Sigmoid colon (tissue), 6 donors: ENCODE measurements at regions not wholly inside any gene's neighbourhood (a gene's known extent, or its start where the extent isn't known, plus 50 kb on each side); places are given as distances from the start of the nearest gene placed in this dataset.

Experiments used
- DNase-seq: peaks from one replicate; pipeline ENCODE4 v3.0.0-alpha.2; 2019
- H3K27ac ChIP-seq, 4 donors: fragments of 200-600 bp; sonication (generic); one replicate each; pipeline ENCODE4 v1.5.1; 2016 to 2019; ENCODE audit warnings: mild to moderate bottlenecking in 1 of 4
- H3K27me3 ChIP-seq, 3 donors: fragments of 200-600 bp; sonication (generic); one replicate each; pipeline ENCODE4 v1.5.1; 2019; ENCODE audit warnings: mild to moderate bottlenecking in 1 of 3
- H3K36me3 ChIP-seq, 4 donors: fragments of 200-600 bp; sonication (generic); one replicate each; pipeline ENCODE4 v1.5.1; 2016 to 2019
- H3K4me1 ChIP-seq, 4 donors: fragments of 200-600 bp; sonication (generic); one replicate each; pipeline ENCODE4 v1.5.1; 2017 to 2019
- H3K4me3 ChIP-seq, 4 donors: fragments of 200-600 bp; sonication (generic); one replicate each; pipeline ENCODE4 v1.5.1; 2017 to 2019; ENCODE audit warnings: mild to moderate bottlenecking in 2 of 4, moderate library complexity in 1 of 4
- H3K9me3 ChIP-seq, 4 donors: fragments of 200-600 bp in 3 of 4; sonication (generic) in 3 of 4; one replicate each; pipeline versions ENCODE4 v1.5.1 to v1.6.1; 2013 to 2019
- EP300 ChIP-seq, 4 donors: sonication (generic); formaldehyde crosslinking; IDR thresholded peaks; one replicate each; pipeline ENCODE4 v1.6.1; 2017; ENCODE audit warnings: antibody characterized with exemption in 4 of 4
- POLR2A ChIP-seq, 2 donors: fragments of 450-650 bp; IDR thresholded peaks; one replicate each; pipeline ENCODE4 v1.6.1; 2016; ENCODE audit warnings: antibody characterized with exemption in 2 of 2, mild to moderate bottlenecking in 2 of 2, moderate library complexity in 2 of 2
- POLR2AphosphoS5 ChIP-seq, 4 donors: sonication (generic); formaldehyde crosslinking; IDR thresholded peaks; one replicate each; pipeline ENCODE4 v1.6.1; 2017; ENCODE audit warnings: antibody characterized with exemption in 4 of 4
- WGBS, 2 donors: extraction: QIAGEN DNeasy Blood & Tissue Kit; methylation state at CpG; one replicate each; pipeline ENCODE4 v1.1.7; 2013; 5-methylcytosine and 5-hydroxymethylcytosine counted together
- intact Hi-C: fragments of 100-400 bp; cut with DNase I; formaldehyde crosslinking; loops from one replicate; pipeline ENCODE4 v1.15.1; 2023
- TF ChIP-seq, protein P1 (sequence below), 4 experiments: fragments of 450-650 bp in 3 of 4; fragments of 200-600 bp in 1 of 4; IDR thresholded peaks; one replicate each; pipeline ENCODE4 v1.5.1; 2016 to 2019; ENCODE audit warnings: antibody characterized with exemption in 4 of 4, mild to moderate bottlenecking in 3 of 4, moderate library complexity in 2 of 4
- donor health status: healthy with polysubstance abuse.
- donor health status: healthy.

DNA sequence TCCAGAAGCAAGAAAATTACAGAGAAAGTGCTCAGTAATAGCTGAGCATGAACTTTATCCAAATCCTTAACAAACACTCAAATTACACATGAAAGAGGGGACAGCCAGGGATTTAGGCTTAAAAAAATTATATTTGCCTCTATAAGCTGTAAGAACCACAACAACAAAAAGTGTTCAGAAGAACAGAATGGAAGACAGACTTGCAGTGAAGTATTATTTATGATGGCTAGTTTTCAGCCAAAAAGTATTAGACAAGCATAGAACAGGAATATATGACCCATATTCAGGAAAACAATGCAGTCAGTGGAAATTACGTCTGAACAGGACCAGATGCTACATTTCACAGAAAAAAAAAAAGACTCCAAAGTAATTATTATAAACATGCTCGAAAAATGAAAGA, 1246.3 kb downstream of the NCAM2 start:
- Histone ChIP-seq H3K4me1 (no peaks in the 10 kb centered on the region), H3K9me3 (no peaks in the 10 kb centered on the region), H3K36me3 (no peaks in the 10 kb centered on the region), H3K27ac (no peak overlapping the region), H3K27me3 (no peaks in the 10 kb centered on the region), H3K4me3 (no peak overlapping the region)
- intact Hi-C loops = no loop called here
- WGBS, 2 donors = 63 to 80% methylated on average over 2 of the region's 2 CpGs
- TF ChIP-seq, protein P1, sequence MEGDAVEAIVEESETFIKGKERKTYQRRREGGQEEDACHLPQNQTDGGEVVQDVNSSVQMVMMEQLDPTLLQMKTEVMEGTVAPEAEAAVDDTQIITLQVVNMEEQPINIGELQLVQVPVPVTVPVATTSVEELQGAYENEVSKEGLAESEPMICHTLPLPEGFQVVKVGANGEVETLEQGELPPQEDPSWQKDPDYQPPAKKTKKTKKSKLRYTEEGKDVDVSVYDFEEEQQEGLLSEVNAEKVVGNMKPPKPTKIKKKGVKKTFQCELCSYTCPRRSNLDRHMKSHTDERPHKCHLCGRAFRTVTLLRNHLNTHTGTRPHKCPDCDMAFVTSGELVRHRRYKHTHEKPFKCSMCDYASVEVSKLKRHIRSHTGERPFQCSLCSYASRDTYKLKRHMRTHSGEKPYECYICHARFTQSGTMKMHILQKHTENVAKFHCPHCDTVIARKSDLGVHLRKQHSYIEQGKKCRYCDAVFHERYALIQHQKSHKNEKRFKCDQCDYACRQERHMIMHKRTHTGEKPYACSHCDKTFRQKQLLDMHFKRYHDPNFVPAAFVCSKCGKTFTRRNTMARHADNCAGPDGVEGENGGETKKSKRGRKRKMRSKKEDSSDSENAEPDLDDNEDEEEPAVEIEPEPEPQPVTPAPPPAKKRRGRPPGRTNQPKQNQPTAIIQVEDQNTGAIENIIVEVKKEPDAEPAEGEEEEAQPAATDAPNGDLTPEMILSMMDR (IDR thresholded peaks at IDR 0.05) = no peak
- TF ChIP-seq POLR2AphosphoS5 (IDR thresholded peaks at IDR 0.05) (no peak), EP300 (IDR thresholded peaks at IDR 0.05) (no peak), POLR2A (IDR thresholded peaks at IDR 0.05) (no peak)
- no peak for DNase-seq

DNA sequence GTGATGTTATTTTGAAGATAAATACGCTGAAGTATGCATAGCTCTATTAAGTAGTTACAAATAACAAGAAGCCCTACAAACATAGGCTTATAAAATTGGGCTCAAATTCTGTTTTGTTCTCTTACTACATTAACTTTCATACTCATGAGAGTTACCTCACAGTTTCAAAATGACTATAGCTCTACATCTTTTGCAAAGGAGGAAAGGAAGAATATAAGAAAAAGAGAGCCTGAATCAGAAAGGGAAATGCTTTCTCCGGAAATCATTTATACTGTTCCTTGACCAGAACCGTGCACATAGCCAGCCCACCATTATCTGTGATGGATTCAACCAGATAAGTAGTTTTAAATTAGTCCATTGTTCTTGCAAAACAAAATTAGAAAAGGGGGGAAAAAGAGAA, 1252.1 kb downstream of the NCAM2 start:
- no peak for TF ChIP-seq POLR2AphosphoS5 (IDR thresholded peaks at IDR 0.05)
- no peak for TF ChIP-seq POLR2A (IDR thresholded peaks at IDR 0.05)
- TF ChIP-seq, protein P1 (IDR thresholded peaks at IDR 0.05) = no peak
- no peak for TF ChIP-seq EP300 (IDR thresholded peaks at IDR 0.05)
- Histone ChIP-seq H3K4me1 (no peaks in the 10 kb centered on the region), H3K27ac (no peak overlapping the region), H3K36me3 (no peaks in the 10 kb centered on the region), H3K9me3 (no peaks in the 10 kb centered on the region), H3K4me3 (no peak overlapping the region), H3K27me3 (no peaks in the 10 kb centered on the region)
- 75 to 77% methylated on average over 3 of the region's 3 CpGs for WGBS, 2 donors
- DNase-seq = no peak
- intact Hi-C loops = no loop called here

DNA sequence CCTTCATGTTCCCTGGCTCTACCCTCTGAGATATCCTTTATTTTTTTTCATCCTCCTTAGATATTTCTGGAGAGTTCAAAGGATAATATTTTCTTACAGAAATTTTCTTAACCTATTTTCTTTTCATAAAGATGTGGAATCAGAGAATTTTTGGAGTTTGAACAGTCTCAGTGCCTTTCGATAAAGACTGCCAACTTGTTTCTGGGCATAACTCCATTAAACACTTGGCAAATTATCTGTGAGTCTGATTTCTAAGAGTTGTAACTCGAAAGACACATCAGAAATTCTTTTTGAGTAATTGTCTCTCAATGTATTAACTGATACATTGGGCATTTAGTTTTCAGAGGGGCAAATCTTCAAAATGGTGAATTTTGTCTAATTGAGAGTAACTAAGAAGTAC, 1255.6 kb downstream of the NCAM2 start:
- Histone ChIP-seq H3K4me3 (no peak overlapping the region), H3K9me3 (no peaks in the 10 kb centered on the region), H3K27me3 (no peaks in the 10 kb centered on the region), H3K4me1 (no peaks in the 10 kb centered on the region), H3K27ac (no peak overlapping the region), H3K36me3 (no peaks in the 10 kb centered on the region)
- no peak for DNase-seq
- 82 to 83% methylated on average over 2 of the region's 2 CpGs for WGBS, 2 donors
- intact Hi-C loops = no loop called here
- no peak for TF ChIP-seq POLR2A (IDR thresholded peaks at IDR 0.05)
- TF ChIP-seq, protein P1 (IDR thresholded peaks at IDR 0.05) = no peak
- TF ChIP-seq POLR2AphosphoS5 (IDR thresholded peaks at IDR 0.05) = no peak
- TF ChIP-seq EP300 (IDR thresholded peaks at IDR 0.05) = no peak

DNA sequence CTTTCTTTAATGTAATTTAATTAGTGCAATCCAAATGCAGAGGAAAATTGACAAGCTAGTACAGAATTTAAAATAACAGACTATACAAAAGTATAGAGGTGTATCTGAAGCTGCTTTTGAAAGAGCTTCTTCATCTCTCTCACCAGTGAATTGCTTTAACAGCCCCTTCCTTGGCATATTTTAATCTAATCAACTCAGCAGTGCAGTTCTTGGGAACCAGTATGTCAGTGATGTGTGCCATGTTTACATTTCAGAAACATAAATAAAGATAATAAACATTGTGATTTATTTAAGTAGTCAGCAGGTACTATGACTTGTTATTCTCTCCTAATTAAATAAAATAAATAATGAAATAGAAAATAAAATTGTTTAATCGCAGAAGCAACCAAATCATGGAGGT, 1260.6 kb downstream of the NCAM2 start:
- DNase-seq = no peak
- H3K36me3 ChIP-seq = no peaks in the 10 kb centered on the region
- no peaks in the 10 kb centered on the region for H3K9me3 ChIP-seq
- WGBS, 2 donors = 83 to 95% methylated on average over 1 of the region's 1 CpG
- no peak overlapping the region for H3K4me3 ChIP-seq
- H3K27me3 ChIP-seq = no peaks in the 10 kb centered on the region
- no peak overlapping the region for H3K27ac ChIP-seq
- intact Hi-C loops = no loop called here
- H3K4me1 ChIP-seq = no peaks in the 10 kb centered on the region
- no peak for TF ChIP-seq POLR2AphosphoS5 (IDR thresholded peaks at IDR 0.05)
- TF ChIP-seq EP300 (IDR thresholded peaks at IDR 0.05) = no peak
- TF ChIP-seq, protein P1 (IDR thresholded peaks at IDR 0.05) = no peak
- TF ChIP-seq POLR2A (IDR thresholded peaks at IDR 0.05) = no peak

DNA sequence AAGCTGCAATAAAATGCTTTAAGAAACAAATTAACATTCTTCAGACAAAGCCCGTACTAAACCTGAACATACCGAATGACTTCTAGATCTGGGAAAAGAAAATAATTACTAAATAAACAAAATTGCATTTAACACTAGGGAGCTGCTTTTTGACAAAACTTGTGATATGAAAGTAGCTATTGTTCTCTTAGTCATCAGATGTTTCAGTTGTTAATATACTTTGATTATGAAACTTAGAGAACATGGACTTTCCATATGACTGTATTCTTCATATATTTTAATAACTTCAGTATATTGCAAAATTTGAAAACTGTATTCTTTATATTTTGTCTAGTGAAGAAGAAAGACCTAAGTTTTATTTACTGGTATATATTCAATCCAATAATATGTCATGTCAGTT, 1262.1 kb downstream of the NCAM2 start:
- intact Hi-C loops = no loop called here
- Histone ChIP-seq H3K27ac (no peak overlapping the region), H3K27me3 (no peaks in the 10 kb centered on the region), H3K36me3 (no peaks in the 10 kb centered on the region), H3K4me1 (no peaks in the 10 kb centered on the region), H3K9me3 (no peaks in the 10 kb centered on the region), H3K4me3 (no peak overlapping the region)
- WGBS, 2 donors = 88 to 95% methylated on average over 2 of the region's 2 CpGs
- DNase-seq = no peak
- TF ChIP-seq POLR2AphosphoS5 (IDR thresholded peaks at IDR 0.05) = no peak
- no peak for TF ChIP-seq EP300 (IDR thresholded peaks at IDR 0.05)
- TF ChIP-seq POLR2A (IDR thresholded peaks at IDR 0.05) = no peak
- TF ChIP-seq, protein P1 (IDR thresholded peaks at IDR 0.05) = no peak
